HepG2 (cell line): ENCODE measurements at regions not wholly inside any gene's neighbourhood (a gene's known extent, or its start where the extent isn't known, plus 50 kb on each side); places are given as distances from the start of the nearest gene placed in this dataset.
A peak's percentile ranks its signal among the peaks of the same experiment; 100 is the strongest.

Experiments
- ATF1 ChIP-seq: IDR thresholded peaks from 2 replicates; pipeline ENCODE4 v1.6.1; 2016; ENCODE audit warnings: mild to moderate bottlenecking, control low read depth
- ELF3 ChIP-seq: IDR thresholded peaks from 2 replicates; pipeline ENCODE4 v1.6.1; 2016; ENCODE audit warnings: missing genetic modification reagents, missing compliant biosample characterization
- ERF ChIP-seq: IDR thresholded peaks from 2 replicates; pipeline ENCODE4 v1.6.1; 2018; ENCODE audit warnings: missing biosample characterization, missing genetic modification reagents
- FOXA3 ChIP-seq: IDR thresholded peaks from 2 replicates; pipeline ENCODE4 v1.6.1; 2016; ENCODE audit warnings: missing genetic modification reagents, missing compliant biosample characterization
- HDAC2 ChIP-seq: sonication (generic); formaldehyde crosslinking; IDR thresholded peaks from 2 replicates; pipeline ENCODE4 v1.4.0; 2020; ENCODE audit warnings: missing genetic modification reagents
- JUNB ChIP-seq: sonication (generic); formaldehyde crosslinking; IDR thresholded peaks from 2 replicates; pipeline ENCODE4 v1.8.0; 2022; ENCODE audit warnings: missing genetic modification reagents, mild to moderate bottlenecking, borderline replicate concordance
- KMT2A ChIP-seq: sonication (generic); formaldehyde crosslinking; IDR thresholded peaks from 2 replicates; pipeline ENCODE4 v1.4.0; 2020; ENCODE audit warnings: missing genetic modification reagents
- MED1 ChIP-seq: sonication (generic); formaldehyde crosslinking; IDR thresholded peaks from 2 replicates; pipeline ENCODE4 v1.4.0; 2020; ENCODE audit warnings: missing genetic modification reagents
- MIER2 ChIP-seq: IDR thresholded peaks from 2 replicates; pipeline ENCODE4 v1.6.1; 2016; ENCODE audit warnings: missing biosample characterization, missing genetic modification reagents
- PHB2 ChIP-seq: fragments of 450-650 bp; IDR thresholded peaks from 2 replicates; pipeline ENCODE4 v1.6.1; 2018; ENCODE audit not compliant: partially characterized antibody
- POLR2A ChIP-seq, 2 experiments: IDR thresholded peaks; 2 replicates each; pipeline ENCODE4 v1.6.1; 2011; ENCODE audit warnings: low read depth in 2 of 2, low read length in 2 of 2, mild to moderate bottlenecking in 1 of 2, moderate library complexity in 1 of 2; ENCODE audit not compliant: insufficient read depth in 1 of 2
- TBX2 ChIP-seq: sonication (generic); formaldehyde crosslinking; IDR thresholded peaks from 2 replicates; pipeline ENCODE4 v1.5.0; 2020; ENCODE audit warnings: missing genetic modification reagents, mild to moderate bottlenecking, borderline replicate concordance
- TBX3 ChIP-seq: fragments of 450-650 bp; IDR thresholded peaks from 2 replicates; pipeline ENCODE4 v1.6.1; 2017; ENCODE audit warnings: antibody characterized with exemption, mild to moderate bottlenecking, inconsistent platforms, borderline replicate concordance
- THAP11 ChIP-seq: IDR thresholded peaks from 2 replicates; pipeline ENCODE4 v1.6.1; 2016; ENCODE audit warnings: missing biosample characterization, missing genetic modification reagents
- ZNF382 ChIP-seq: sonication (generic); formaldehyde crosslinking; IDR thresholded peaks from 2 replicates; pipeline ENCODE4 v1.5.0; 2020; ENCODE audit warnings: missing genetic modification reagents, mild to moderate bottlenecking, borderline replicate concordance
- TF ChIP-seq, protein P1 (sequence below): IDR thresholded peaks from 2 replicates; pipeline ENCODE4 v1.4.0; 2020; ENCODE audit warnings: mild to moderate bottlenecking, missing genetic modification reagents
- TF ChIP-seq, protein P2 (sequence below): sonication (generic); formaldehyde crosslinking; IDR thresholded peaks from 2 replicates; pipeline ENCODE4 v1.4.0; 2020; ENCODE audit warnings: mild to moderate bottlenecking, missing genetic modification reagents, borderline replicate concordance
- TF ChIP-seq, protein P3 (sequence below): sonication (generic); formaldehyde crosslinking; conservative IDR thresholded peaks from 2 replicates; pipeline ENCODE4 v1.4.0; 2020; ENCODE audit warnings: missing genetic modification reagents

- TF ChIP-seq THAP11 (peak; percentile 47; the same call in 1 of the 2 replicates), TBX2 (peak; percentile 92), FOXA3 (CRISPR knock-in tag) (peak; percentile 98), ATF1 (peak; percentile 46; the same call in 1 of the 2 replicates), ERF (peak; percentile 69; the same call in 1 of the 2 replicates), HDAC2 (CRISPR knock-in tag) (peak; percentile 88; the same call in 1 of the 2 replicates), JUNB (CRISPR knock-in tag) (peak; percentile 83; the same call in 1 of the 2 replicates), MED1 (CRISPR knock-in tag) (peak; percentile 97), TBX3 (peak; percentile 46; the same call in 1 of the 2 replicates), MIER2 (0 out of 2 replicates have a peak, but pooled peaks have one; percentile 30), ZNF382 (CRISPR knock-in tag) (no peak), KMT2A (no peak), PHB2 (no peak), ELF3 (CRISPR knock-in tag) (peak; percentile 92), POLR2A (IDR thresholded peaks at IDR 0.05; ENCODE audit: insufficient read depth in 1 of 2, low read depth in 2 of 2, low read length in 2 of 2) (peak; percentile 47 to 54; a peak in 3 of 4 replicates)
- TF ChIP-seq, protein P1, sequence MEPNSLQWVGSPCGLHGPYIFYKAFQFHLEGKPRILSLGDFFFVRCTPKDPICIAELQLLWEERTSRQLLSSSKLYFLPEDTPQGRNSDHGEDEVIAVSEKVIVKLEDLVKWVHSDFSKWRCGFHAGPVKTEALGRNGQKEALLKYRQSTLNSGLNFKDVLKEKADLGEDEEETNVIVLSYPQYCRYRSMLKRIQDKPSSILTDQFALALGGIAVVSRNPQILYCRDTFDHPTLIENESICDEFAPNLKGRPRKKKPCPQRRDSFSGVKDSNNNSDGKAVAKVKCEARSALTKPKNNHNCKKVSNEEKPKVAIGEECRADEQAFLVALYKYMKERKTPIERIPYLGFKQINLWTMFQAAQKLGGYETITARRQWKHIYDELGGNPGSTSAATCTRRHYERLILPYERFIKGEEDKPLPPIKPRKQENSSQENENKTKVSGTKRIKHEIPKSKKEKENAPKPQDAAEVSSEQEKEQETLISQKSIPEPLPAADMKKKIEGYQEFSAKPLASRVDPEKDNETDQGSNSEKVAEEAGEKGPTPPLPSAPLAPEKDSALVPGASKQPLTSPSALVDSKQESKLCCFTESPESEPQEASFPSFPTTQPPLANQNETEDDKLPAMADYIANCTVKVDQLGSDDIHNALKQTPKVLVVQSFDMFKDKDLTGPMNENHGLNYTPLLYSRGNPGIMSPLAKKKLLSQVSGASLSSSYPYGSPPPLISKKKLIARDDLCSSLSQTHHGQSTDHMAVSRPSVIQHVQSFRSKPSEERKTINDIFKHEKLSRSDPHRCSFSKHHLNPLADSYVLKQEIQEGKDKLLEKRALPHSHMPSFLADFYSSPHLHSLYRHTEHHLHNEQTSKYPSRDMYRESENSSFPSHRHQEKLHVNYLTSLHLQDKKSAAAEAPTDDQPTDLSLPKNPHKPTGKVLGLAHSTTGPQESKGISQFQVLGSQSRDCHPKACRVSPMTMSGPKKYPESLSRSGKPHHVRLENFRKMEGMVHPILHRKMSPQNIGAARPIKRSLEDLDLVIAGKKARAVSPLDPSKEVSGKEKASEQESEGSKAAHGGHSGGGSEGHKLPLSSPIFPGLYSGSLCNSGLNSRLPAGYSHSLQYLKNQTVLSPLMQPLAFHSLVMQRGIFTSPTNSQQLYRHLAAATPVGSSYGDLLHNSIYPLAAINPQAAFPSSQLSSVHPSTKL (CRISPR knock-in tag) = peak; percentile 94
- TF ChIP-seq, protein P2, sequence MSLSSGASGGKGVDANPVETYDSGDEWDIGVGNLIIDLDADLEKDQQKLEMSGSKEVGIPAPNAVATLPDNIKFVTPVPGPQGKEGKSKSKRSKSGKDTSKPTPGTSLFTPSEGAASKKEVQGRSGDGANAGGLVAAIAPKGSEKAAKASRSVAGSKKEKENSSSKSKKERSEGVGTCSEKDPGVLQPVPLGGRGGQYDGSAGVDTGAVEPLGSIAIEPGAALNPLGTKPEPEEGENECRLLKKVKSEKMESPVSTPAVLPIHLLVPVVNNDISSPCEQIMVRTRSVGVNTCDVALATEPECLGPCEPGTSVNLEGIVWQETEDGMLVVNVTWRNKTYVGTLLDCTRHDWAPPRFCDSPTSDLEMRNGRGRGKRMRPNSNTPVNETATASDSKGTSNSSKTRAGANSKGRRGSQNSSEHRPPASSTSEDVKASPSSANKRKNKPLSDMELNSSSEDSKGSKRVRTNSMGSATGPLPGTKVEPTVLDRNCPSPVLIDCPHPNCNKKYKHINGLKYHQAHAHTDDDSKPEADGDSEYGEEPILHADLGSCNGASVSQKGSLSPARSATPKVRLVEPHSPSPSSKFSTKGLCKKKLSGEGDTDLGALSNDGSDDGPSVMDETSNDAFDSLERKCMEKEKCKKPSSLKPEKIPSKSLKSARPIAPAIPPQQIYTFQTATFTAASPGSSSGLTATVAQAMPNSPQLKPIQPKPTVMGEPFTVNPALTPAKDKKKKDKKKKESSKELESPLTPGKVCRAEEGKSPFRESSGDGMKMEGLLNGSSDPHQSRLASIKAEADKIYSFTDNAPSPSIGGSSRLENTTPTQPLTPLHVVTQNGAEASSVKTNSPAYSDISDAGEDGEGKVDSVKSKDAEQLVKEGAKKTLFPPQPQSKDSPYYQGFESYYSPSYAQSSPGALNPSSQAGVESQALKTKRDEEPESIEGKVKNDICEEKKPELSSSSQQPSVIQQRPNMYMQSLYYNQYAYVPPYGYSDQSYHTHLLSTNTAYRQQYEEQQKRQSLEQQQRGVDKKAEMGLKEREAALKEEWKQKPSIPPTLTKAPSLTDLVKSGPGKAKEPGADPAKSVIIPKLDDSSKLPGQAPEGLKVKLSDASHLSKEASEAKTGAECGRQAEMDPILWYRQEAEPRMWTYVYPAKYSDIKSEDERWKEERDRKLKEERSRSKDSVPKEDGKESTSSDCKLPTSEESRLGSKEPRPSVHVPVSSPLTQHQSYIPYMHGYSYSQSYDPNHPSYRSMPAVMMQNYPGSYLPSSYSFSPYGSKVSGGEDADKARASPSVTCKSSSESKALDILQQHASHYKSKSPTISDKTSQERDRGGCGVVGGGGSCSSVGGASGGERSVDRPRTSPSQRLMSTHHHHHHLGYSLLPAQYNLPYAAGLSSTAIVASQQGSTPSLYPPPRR (CRISPR knock-in tag) = peak; percentile 94
- TF ChIP-seq, protein P3, sequence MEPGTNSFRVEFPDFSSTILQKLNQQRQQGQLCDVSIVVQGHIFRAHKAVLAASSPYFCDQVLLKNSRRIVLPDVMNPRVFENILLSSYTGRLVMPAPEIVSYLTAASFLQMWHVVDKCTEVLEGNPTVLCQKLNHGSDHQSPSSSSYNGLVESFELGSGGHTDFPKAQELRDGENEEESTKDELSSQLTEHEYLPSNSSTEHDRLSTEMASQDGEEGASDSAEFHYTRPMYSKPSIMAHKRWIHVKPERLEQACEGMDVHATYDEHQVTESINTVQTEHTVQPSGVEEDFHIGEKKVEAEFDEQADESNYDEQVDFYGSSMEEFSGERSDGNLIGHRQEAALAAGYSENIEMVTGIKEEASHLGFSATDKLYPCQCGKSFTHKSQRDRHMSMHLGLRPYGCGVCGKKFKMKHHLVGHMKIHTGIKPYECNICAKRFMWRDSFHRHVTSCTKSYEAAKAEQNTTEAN (CRISPR knock-in tag) = 0 out of 2 replicates have a peak, but pooled peaks have one; percentile 57
Observed at GRCh38 chr15:53831907-53832770, 72.7 kb upstream of the WDR72 start (continued).
